Stomach (tissue), 8 donors: ENCODE measurements at regions not wholly inside any gene's neighbourhood (a gene's known extent, or its start where the extent isn't known, plus 50 kb on each side); places are given as distances from the start of the nearest gene placed in this dataset.

ENCODE experiments used
- DNase-seq, 2 donors: peaks; one replicate each; pipeline versions ENCODE4 v3.0.0 to v3.0.0-alpha.2; 2013 to 2019
- H3K27ac ChIP-seq, 5 donors: fragments of 200-600 bp in 4 of 5; sonication (generic) in 4 of 5; one replicate each; pipeline ENCODE4 v1.5.1; 2013 to 2019; ENCODE audit warnings: mild to moderate bottlenecking in 1 of 5, moderate library complexity in 1 of 5
- H3K27me3 ChIP-seq, 3 donors: fragments of 200-600 bp; sonication (generic); one replicate each; pipeline ENCODE4 v1.5.1; 2017 to 2019; ENCODE audit warnings: mixed run types in 1 of 3
- H3K36me3 ChIP-seq, 4 donors: fragments of 200-600 bp; sonication (generic); 1 replicate in 3 of 4; 2 replicates in 1 of 4; pipeline ENCODE4 v1.5.1; 2016 to 2019
- H3K4me1 ChIP-seq, 4 donors: fragments of 200-600 bp; sonication (generic); one replicate each; pipeline ENCODE4 v1.5.1; 2016 to 2019
- H3K4me3 ChIP-seq, 4 donors: fragments of 200-600 bp; sonication (generic) in 3 of 4; one replicate each; pipeline ENCODE4 v1.5.1; 2016 to 2019; ENCODE audit warnings: mild to moderate bottlenecking in 1 of 4
- H3K9me3 ChIP-seq, 4 donors: fragments of 200-600 bp; sonication (generic); one replicate each; pipeline ENCODE4 v1.5.1; 2016 to 2019
- EP300 ChIP-seq: sonication (generic); formaldehyde crosslinking; IDR thresholded peaks from one replicate; pipeline ENCODE4 v1.6.1; 2017; ENCODE audit warnings: antibody characterized with exemption
- POLR2A ChIP-seq, 4 donors: fragments of 450-650 bp; IDR thresholded peaks; one replicate each; pipeline ENCODE4 v1.6.1; 2016; ENCODE audit warnings: antibody characterized with exemption in 4 of 4, control low read depth in 2 of 4, mild to moderate bottlenecking in 1 of 4, moderate library complexity in 1 of 4
- POLR2AphosphoS5 ChIP-seq, 3 donors: sonication (generic); formaldehyde crosslinking; IDR thresholded peaks; one replicate each; pipeline ENCODE4 v1.6.1; 2016; ENCODE audit warnings: antibody characterized with exemption in 3 of 3
- WGBS, 5 donors: extraction: QIAGEN DNeasy Blood & Tissue Kit in 3 of 5; methylation state at CpG; one replicate each; pipeline versions ENCODE4 v1.1.5 to v1.1.7; 2013 to 2018; 5-methylcytosine and 5-hydroxymethylcytosine counted together
- intact Hi-C: fragments of 100-400 bp; cut with DNase I; formaldehyde crosslinking; loops from one replicate; pipeline ENCODE4 v1.15.1; 2023; ENCODE audit warnings: low total_unique reads
- TF ChIP-seq, protein P1 (sequence below), 7 experiments: fragments of 450-650 bp in 4 of 7; fragments of 200-600 bp in 3 of 7; sonication (generic) in 3 of 7; IDR thresholded peaks; one replicate each; pipeline ENCODE4 v1.5.1; 2016 to 2019; ENCODE audit warnings: antibody characterized with exemption in 7 of 7, control low read depth in 2 of 7, mild to moderate bottlenecking in 1 of 7
- donor health status: healthy with polysubstance abuse.
- donor health status: Bipolar disorder and iron deficiency.
- donor health status: healthy.

DNA sequence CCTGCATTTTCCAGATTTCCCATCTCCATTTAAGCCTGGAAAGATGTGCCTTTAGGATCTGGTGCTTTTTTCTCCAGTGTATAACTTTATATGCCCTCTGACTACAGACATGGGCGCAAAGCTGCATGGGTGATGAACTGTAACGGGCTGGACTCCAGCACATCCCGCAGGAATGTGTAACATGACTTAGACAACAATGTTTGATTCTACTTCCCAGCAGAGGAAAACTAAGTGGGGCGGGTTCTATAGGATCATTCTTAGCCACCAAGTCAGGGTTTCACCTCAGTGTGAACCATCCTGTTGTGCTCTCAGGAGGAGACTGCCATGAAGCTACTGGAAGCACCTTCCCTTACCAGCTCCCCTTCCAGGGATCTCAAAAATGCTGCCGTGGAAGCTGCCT, 93.2 kb upstream of the SERP2 start:
- WGBS, 5 donors, result 94 to 97% (median 95%) methylated on average over 5 of the region's 5 CpGs
- intact Hi-C loops, result no loop called here
- Histone ChIP-seq H3K4me3 (no peak overlapping the region), H3K36me3 (no peaks in the 10 kb centered on the region), H3K9me3 (no peaks in the 10 kb centered on the region), H3K27me3 (no peaks in the 10 kb centered on the region), H3K27ac (no peak overlapping the region), H3K4me1 (peaks cover 7 to 36% (median 24%) of the 10 kb centered on the region in 4 donors)
- DNase-seq, result no peak
- TF ChIP-seq EP300, result no peak
- TF ChIP-seq POLR2AphosphoS5 (IDR thresholded peaks at IDR 0.05), result no peak
- TF ChIP-seq POLR2A (IDR thresholded peaks at IDR 0.05), result no peak
- TF ChIP-seq, protein P1, sequence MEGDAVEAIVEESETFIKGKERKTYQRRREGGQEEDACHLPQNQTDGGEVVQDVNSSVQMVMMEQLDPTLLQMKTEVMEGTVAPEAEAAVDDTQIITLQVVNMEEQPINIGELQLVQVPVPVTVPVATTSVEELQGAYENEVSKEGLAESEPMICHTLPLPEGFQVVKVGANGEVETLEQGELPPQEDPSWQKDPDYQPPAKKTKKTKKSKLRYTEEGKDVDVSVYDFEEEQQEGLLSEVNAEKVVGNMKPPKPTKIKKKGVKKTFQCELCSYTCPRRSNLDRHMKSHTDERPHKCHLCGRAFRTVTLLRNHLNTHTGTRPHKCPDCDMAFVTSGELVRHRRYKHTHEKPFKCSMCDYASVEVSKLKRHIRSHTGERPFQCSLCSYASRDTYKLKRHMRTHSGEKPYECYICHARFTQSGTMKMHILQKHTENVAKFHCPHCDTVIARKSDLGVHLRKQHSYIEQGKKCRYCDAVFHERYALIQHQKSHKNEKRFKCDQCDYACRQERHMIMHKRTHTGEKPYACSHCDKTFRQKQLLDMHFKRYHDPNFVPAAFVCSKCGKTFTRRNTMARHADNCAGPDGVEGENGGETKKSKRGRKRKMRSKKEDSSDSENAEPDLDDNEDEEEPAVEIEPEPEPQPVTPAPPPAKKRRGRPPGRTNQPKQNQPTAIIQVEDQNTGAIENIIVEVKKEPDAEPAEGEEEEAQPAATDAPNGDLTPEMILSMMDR (IDR thresholded peaks at IDR 0.05), result no peak

DNA sequence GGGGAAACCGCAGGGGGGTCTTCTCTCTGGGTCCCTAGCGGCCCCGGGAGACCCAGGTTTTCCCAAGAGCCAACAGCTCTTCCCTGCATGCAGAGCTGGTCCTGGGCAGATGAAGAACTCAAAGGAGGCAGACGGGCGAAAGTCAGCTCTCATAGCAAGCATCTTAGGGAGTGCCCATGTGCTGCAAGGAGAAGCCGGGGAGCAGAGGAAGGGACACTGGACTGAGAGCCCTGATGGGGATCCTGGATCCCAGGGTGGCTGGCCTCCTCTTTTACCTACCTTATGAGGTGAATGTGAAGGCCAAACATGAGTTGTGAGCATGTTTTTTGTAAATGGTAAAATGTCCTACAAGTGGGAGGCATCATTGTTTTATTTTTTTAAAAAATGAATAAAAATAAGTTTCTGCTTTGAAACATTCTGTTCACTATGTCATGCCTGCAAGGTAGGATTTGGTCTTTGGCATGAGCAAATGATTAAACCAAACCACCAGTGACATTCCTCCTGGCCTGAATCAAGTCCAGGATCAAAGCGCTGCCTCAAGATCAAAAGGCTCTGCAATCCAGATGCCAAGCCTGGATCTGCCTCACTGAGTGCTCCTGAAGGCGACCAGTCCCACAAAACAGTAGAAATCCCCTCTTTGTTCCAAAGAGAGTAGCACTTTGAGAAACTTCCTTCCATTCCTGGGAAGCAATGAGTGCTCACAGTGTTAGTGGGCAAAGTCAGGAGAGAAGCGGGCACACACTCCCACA, 92.2 kb upstream of the SERP2 start:
- DNase-seq, result peak in 1 of 2 donors; percentile 47
- H3K27ac ChIP-seq, result peak overlapping the region in 3 of 5 donors; percentile 21 to 45 (median 29)
- no peaks in the 10 kb centered on the region for H3K27me3 ChIP-seq
- H3K36me3 ChIP-seq, result no peaks in the 10 kb centered on the region
- no peak overlapping the region for H3K4me3 ChIP-seq
- H3K9me3 ChIP-seq, result no peaks in the 10 kb centered on the region
- 65 to 78% (median 70%) methylated on average over 9 of the region's 9 CpGs for WGBS, 5 donors
- intact Hi-C loops, result no loop called here
- peaks cover 6 to 27% (median 16%) of the 10 kb centered on the region in 4 donors for H3K4me1 ChIP-seq
- TF ChIP-seq EP300 (no peak), POLR2AphosphoS5 (IDR thresholded peaks at IDR 0.05) (no peak), POLR2A (IDR thresholded peaks at IDR 0.05) (no peak)
- TF ChIP-seq, protein P1 (IDR thresholded peaks at IDR 0.05), result no peak

DNA sequence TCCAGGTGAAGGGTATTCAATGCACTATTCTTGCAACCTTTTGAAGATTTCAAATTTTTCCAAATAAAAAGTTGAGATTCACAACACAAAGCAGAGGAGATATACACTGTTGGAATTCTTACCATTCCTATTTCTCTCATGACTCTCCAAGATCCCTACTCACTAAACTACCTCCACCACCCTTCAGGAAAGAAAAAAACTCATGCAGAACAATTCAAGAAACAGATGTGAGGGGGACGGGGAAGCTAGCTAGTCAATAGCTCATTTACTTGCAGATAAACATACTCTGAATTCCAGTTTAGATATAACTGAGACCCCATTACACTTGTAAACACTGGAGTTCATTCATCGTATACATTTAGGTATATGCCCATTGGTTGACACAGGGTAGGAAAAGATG, 90.0 kb upstream of the SERP2 start:
- Histone ChIP-seq H3K27me3 (no peaks in the 10 kb centered on the region), H3K9me3 (no peaks in the 10 kb centered on the region), H3K27ac (no peak overlapping the region), H3K4me3 (no peak overlapping the region), H3K4me1 (peaks cover 12 to 27% (median 16%) of the 10 kb centered on the region in 4 donors), H3K36me3 (no peaks in the 10 kb centered on the region)
- 55 to 84% (median 72%) methylated on average over 2 of the region's 2 CpGs for WGBS, 5 donors
- TF ChIP-seq EP300 (no peak), POLR2AphosphoS5 (IDR thresholded peaks at IDR 0.05) (no peak), POLR2A (IDR thresholded peaks at IDR 0.05) (no peak)
- TF ChIP-seq, protein P1 (IDR thresholded peaks at IDR 0.05), result no peak
- intact Hi-C loops, result no loop called here
- DNase-seq, result no peak

DNA sequence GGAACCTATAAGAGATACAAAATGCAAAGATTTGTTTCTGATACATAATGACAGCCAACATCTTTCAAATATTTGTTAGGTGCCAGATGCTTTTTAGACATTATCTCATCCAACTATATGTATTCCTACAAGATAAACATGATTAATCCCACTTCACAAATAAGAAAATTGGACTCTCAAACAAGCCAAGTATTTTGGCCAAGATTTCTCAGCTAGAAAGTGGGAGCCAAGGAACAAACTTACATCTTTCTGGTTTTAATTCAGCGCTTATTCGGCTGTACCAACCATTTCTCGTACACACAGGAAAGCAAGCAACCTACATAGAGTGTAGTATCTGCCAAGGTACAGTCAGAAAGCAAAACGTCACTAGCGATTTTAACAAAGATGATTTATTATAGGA, 85.7 kb upstream of the SERP2 start:
- Histone ChIP-seq H3K27me3 (no peaks in the 10 kb centered on the region), H3K4me1 (peaks cover 17 to 22% (median 18%) of the 10 kb centered on the region in 4 donors), H3K36me3 (no peaks in the 10 kb centered on the region), H3K27ac (no peak overlapping the region), H3K9me3 (no peaks in the 10 kb centered on the region), H3K4me3 (no peak overlapping the region)
- TF ChIP-seq, protein P1 (IDR thresholded peaks at IDR 0.05), result no peak
- TF ChIP-seq POLR2A (IDR thresholded peaks at IDR 0.05), result no peak
- TF ChIP-seq POLR2AphosphoS5 (IDR thresholded peaks at IDR 0.05), result no peak
- TF ChIP-seq EP300, result no peak
- intact Hi-C loops, result no loop called here
- WGBS, 5 donors, result 21 to 44% (median 25%) methylated on average over 5 of the region's 5 CpGs
- no peak for DNase-seq
